GM18520 (cell line): ENCODE measurements at regions not wholly inside any gene's neighbourhood (a gene's known extent, or its start where the extent isn't known, plus 50 kb on each side); places are given as distances from the start of the nearest gene placed in this dataset.

Source experiments
- ATAC-seq: cut with Tn5 transposase; IDR thresholded peaks from one replicate; pipeline ENCODE4 v1.9.1; 2021; ENCODE audit not compliant: unreplicated experiment

GRCh38 chr3:177948716-177949425 lies 587.4 kb upstream of the KCNMB2 start:
- no peak for ATAC-seq

DNA sequence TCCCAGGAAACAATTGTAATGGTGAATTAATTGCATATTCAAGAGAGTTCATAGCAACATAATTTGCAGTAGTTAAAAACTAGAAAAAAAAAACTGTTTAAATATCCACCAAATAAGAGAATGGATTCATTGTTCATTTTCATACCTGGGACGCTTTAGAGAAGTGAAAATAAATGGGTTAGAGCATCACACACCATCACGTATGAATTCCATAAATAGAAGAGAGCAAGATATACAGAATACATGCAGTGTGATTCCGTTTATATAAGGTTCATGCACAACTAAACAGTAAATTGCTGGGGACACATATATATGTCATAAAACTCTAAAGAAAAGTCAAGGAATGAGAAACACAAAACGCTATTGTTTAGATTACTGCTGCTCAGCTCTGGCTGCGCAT lies 577.0 kb upstream of the KCNMB2 start:
- no peak for ATAC-seq

- no peak for ATAC-seq
Measured at GRCh38 chr3:177960014-177960413, 576.2 kb upstream of the KCNMB2 start.

DNA sequence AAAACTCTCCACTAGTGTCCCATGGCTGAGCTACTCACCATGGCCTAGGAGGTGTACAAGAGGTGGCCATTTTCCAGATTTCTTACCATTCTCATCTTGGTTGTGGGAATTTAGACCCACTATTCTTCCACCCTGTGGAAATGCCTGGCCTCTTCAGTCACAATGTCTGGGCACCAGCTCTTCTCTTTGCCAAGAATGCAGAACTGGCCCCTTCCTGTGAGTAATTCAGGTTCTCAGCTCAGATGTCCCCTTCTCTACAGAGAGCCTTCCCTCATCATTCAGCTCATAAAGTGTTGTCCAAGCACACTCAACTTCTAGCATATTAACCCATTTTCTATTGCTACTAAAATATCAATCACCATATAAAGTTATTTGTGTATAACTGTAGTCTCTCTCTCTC lies 575.5 kb upstream of the KCNMB2 start:
- no peak for ATAC-seq

DNA sequence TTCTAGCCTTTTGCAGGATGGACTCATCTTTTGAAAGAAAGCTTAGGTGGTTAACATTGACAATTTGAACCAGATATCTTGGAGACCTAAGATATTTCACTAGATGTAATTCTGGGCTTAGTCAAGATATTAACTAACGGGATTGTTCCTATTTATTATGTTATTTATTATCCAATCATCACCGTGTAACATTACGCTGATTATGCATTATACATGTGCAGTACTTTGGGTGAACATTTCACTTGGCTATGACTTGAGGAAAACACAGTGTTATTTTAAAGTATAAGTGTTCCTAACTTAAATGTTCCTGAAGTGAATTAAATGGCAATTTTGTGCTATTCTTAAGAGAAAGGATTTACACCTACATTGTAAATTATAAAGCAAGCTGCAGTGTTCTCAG lies 574.5 kb upstream of the KCNMB2 start:
- ATAC-seq: no peak

- ATAC-seq: no peak
Measured at GRCh38 chr3:177966493-177966892, 569.7 kb upstream of the KCNMB2 start.

- no peak for ATAC-seq
Measured at GRCh38 chr3:177968891-177969290, 567.3 kb upstream of the KCNMB2 start.

DNA sequence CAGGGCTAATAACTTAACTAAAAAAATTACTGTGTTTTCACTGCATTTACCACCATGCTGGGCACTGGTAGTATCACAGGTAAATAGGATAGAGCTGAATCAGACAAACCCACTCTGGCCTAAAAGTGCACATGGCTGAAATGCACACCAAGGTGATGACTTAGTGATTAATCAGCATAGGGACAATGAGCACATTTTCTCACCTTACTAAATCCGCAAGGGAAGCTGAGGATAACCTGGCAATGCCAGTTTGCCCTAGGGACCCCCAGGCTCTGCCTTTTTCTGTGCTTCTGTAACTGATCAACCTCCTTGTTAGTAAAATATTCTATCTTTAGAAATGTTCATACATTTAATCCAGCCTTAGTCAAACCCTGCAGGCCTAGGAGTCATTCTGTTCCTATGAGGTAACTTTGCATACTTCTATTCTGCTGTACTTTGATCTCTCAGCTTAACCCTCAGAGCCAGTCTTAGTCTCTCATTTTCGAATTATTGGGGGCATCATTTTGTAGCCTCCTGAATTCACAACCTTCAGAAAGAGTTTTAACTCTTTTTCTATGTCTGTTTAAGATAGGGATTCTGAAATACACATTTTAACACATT lies 562.9 kb upstream of the KCNMB2 start:
- peak; percentile 66 for ATAC-seq

DNA sequence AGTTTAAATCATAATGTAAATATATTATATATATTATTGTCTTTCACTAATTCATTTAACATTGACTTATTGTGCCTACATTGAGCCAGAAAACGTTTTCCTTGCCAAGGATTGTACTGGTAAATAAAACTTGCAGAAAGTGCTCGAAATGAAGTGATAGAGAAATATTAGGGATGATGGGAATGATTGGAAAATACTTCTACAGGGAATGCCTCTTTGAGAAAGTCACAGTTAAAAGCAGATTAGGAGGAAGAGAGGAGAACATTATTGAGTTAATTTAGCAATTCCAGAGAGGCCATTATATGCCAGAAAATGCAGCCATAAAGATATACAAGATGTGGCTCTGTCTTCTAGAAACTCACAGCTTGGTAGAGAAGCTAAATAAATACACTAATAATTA lies 560.0 kb upstream of the KCNMB2 start:
- ATAC-seq: no peak

GRCh38 chr3:177976866-177977265 lies 559.4 kb upstream of the KCNMB2 start:
- ATAC-seq: no peak

- no peak for ATAC-seq
Measured at GRCh38 chr3:177977381-177978158, 558.7 kb upstream of the KCNMB2 start.

- no peak for ATAC-seq
Measured at GRCh38 chr3:177978946-177979345, 557.3 kb upstream of the KCNMB2 start.

DNA sequence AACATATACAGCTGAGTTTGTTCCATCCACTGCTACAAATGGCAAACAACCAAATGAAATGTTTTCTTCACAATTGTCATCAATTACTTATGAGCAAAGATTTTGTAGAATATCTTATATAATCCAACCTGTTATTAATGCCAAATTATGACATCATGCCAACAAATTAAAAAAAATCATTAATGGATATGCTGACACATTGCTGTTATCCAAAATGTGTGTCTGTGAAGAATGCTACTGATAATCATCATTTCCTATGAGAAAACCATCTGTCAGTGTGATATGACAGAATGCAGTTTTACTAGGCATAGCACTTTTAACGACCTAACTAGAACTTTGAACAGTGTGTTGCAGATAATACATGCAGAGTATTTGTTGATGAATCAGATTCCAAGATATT lies 556.5 kb upstream of the KCNMB2 start:
- no peak for ATAC-seq

DNA sequence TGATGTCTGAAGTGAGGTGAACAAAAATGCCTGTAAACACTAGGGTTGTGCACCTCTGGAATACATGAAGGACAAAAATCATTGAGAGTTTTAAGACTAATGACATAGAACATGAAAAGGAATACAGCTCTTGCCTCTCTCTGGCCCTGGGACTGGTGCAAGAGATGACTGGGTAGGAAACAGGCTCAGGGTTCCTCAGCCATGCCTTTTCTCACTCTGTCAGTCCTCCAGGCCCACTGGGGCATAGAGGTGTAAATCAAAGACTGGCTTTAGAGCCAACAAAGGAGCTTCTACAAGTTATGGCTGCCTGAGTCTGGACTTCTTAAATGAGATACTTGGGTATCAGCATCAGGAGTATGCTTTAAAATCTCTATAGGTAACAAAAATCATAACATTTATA lies 554.7 kb upstream of the KCNMB2 start:
- no peak for ATAC-seq

DNA sequence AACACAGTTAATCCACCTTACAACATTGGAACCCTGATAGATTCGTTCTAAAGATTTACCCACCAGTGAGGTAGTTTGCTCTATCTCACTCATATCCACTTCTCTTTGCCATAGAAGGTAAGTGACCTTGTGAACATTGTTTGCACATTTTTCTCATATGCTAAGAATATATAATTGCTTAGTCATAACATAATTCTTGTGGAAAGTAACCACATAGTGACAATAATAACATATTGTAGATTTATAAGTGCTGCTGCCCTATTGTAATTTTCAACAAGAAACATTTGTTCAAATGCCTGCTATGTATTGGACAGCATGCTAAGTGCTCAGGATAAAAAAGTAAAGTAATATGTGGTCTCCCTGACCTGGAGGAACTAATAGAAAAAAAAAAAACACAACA lies 554.2 kb upstream of the KCNMB2 start:
- no peak for ATAC-seq

GRCh38 chr3:177983320-177983719 lies 552.9 kb upstream of the KCNMB2 start:
- no peak for ATAC-seq

- ATAC-seq: no peak
Measured at GRCh38 chr3:177992993-177993970, 543.0 kb upstream of the KCNMB2 start.

DNA sequence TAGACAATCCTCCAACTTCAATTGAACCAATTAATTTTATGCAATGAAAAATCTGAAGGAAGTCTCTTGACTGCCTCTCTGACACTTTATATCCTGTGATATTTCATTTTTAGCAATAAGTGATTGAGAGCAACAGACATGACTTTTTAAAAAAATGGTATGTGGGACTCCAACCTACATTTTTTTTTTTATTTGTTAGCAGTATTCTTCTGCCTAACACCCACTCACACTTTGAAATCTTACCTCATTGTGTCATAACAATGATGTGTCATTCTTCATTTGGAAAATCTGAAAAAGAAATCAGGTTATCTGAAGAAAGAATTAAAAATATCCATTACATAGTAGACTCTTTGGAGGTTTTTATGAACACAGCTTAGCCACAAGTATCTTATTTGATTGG lies 541.3 kb upstream of the KCNMB2 start:
- ATAC-seq: no peak

- no peak for ATAC-seq
Measured at GRCh38 chr3:177995381-177996085, 540.7 kb upstream of the KCNMB2 start.

DNA sequence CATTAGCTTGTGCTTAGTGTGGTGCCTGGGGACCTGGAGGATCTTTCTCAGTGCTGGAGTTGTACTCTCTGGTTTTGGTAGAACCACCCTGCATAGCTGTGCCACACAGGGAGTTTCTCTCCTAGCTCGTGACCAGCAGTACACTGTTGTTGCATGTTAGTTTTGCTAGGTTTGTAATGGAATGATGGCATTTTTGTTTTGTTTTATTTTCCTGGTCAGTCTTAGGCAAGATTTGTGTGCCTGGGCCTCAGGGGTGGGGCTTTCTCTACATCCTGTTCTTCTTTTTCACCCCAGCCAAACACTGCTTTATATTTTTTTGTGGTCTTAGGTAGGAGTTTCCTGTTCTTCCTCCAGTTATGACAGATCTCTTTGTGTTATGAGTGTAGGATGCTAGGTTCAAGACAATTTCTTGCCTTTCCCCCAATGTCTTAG lies 534.5 kb upstream of the KCNMB2 start:
- ATAC-seq: peak; percentile 83
